ENCODE measurements at regions not wholly inside any gene's neighbourhood (a gene's known extent, or its start where the extent isn't known, plus 50 kb on each side); places are given as distances from the start of the nearest gene placed in this dataset.
"Not testable (repeated sequence)": the region's sequence is repeated elsewhere in the genome, so short reads cannot be mapped to it uniquely, and the experiment has no call there.

GRCh38 chr4:123233136-123233768 is 163.3 kb upstream of the SPRY1 start:
- no peak overlapping the region for H3K4me2 ChIP-seq (ENCODE audit: low read length)
- no peaks in the 10 kb centered on the region for H3K36me3 ChIP-seq (ENCODE audit: control insufficient read depth, low read length)
- H3F3A ChIP-seq (ENCODE audit: control insufficient read depth, insufficient read depth) = no peaks in the 10 kb centered on the region
- no peaks in the 10 kb centered on the region for H4K20me1 ChIP-seq (ENCODE audit: control insufficient read depth, insufficient read depth, low read depth, low read length)
- H3K9me3 ChIP-seq (ENCODE audit: control insufficient read depth, insufficient read depth, low read length) = no peaks in the 10 kb centered on the region
- TF ChIP-seq EZH2phosphoT487 (IDR thresholded peaks at IDR 0.05; ENCODE audit: borderline replicate concordance, low read length) = no peak
- peaks cover 11% of the 10 kb centered on the region for H3K4me1 ChIP-seq (ENCODE audit: control insufficient read depth, low read length)
- no peak overlapping the region for H3K4me3 ChIP-seq (ENCODE audit: low read length)
- no peaks in the 10 kb centered on the region for H3K79me2 ChIP-seq (ENCODE audit: control insufficient read depth, low read length)
- no peak overlapping the region for H3K27ac ChIP-seq (ENCODE audit: low read depth, low read length)
- H3K9me2 ChIP-seq (replicated peaks; ENCODE audit: control insufficient read depth, low read length) = no peaks in the 10 kb centered on the region
- H3K27me3 ChIP-seq (ENCODE audit: control insufficient read depth, low read length) = no peaks in the 10 kb centered on the region

DNA sequence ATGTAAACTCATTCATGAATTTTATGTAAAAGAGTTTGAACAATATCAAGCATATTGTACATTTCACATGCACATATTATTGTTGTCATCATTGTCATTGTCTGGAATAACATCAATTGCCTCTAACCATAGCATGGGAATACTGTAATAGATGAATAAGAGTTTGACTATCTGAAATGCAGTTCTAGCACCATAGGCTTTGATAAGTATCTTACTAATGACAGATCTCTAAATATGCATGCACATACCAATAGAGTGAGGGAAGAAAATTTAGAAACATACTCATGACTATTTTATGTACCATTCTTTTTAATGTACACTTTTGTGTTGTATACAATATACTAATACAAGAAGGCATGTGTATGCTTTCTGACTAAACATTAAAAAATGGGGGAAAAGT is 161.6 kb upstream of the SPRY1 start:
- no peaks in the 10 kb centered on the region for H3K79me2 ChIP-seq (ENCODE audit: control insufficient read depth, low read length)
- H3K27ac ChIP-seq (ENCODE audit: low read depth, low read length) = no peak overlapping the region
- H3K4me2 ChIP-seq (ENCODE audit: low read length) = no peak overlapping the region
- no peaks in the 10 kb centered on the region for H3K36me3 ChIP-seq (ENCODE audit: control insufficient read depth, low read length)
- H4K20me1 ChIP-seq (ENCODE audit: control insufficient read depth, insufficient read depth, low read depth, low read length) = no peaks in the 10 kb centered on the region
- H3K27me3 ChIP-seq (ENCODE audit: control insufficient read depth, low read length) = no peaks in the 10 kb centered on the region
- H3K4me1 ChIP-seq (ENCODE audit: control insufficient read depth, low read length) = peaks cover 11% of the 10 kb centered on the region
- H3K9me3 ChIP-seq (ENCODE audit: control insufficient read depth, insufficient read depth, low read length) = no peaks in the 10 kb centered on the region
- no peak overlapping the region for H3K4me3 ChIP-seq (ENCODE audit: low read length)
- H3F3A ChIP-seq (ENCODE audit: control insufficient read depth, insufficient read depth) = no peaks in the 10 kb centered on the region
- H3K9me2 ChIP-seq (replicated peaks; ENCODE audit: control insufficient read depth, low read length) = no peaks in the 10 kb centered on the region
- TF ChIP-seq EZH2phosphoT487 (IDR thresholded peaks at IDR 0.05; ENCODE audit: borderline replicate concordance, low read length) (no peak), CTCF (IDR thresholded peaks at IDR 0.05; ENCODE audit: low read depth, low read length, poor library complexity, severe bottlenecking) (no peak)

- TF ChIP-seq EZH2phosphoT487 (IDR thresholded peaks at IDR 0.05; ENCODE audit: borderline replicate concordance, low read length) (no peak), CTCF (IDR thresholded peaks at IDR 0.05; ENCODE audit: low read depth, low read length, poor library complexity, severe bottlenecking) (no peak)
- Histone ChIP-seq H3K4me3 (ENCODE audit: low read length) (no peak overlapping the region), H3K9me2 (replicated peaks; ENCODE audit: control insufficient read depth, low read length) (no peaks in the 10 kb centered on the region), H3K9me3 (ENCODE audit: control insufficient read depth, insufficient read depth, low read length) (no peaks in the 10 kb centered on the region), H3F3A (ENCODE audit: control insufficient read depth, insufficient read depth) (no peaks in the 10 kb centered on the region), H3K36me3 (ENCODE audit: control insufficient read depth, low read length) (no peaks in the 10 kb centered on the region), H3K4me1 (ENCODE audit: control insufficient read depth, low read length) (peaks cover 11% of the 10 kb centered on the region), H3K27ac (ENCODE audit: low read depth, low read length) (no peak overlapping the region), H3K79me2 (ENCODE audit: control insufficient read depth, low read length) (no peaks in the 10 kb centered on the region), H3K4me2 (ENCODE audit: low read length) (no peak overlapping the region), H3K27me3 (ENCODE audit: control insufficient read depth, low read length) (no peaks in the 10 kb centered on the region), H4K20me1 (ENCODE audit: control insufficient read depth, insufficient read depth, low read depth, low read length) (no peaks in the 10 kb centered on the region)
Observed at GRCh38 chr4:123235431-123235830, 161.2 kb upstream of the SPRY1 start.

- Histone ChIP-seq H3K79me2 (ENCODE audit: control insufficient read depth, low read length) (no peaks in the 10 kb centered on the region), H3F3A (ENCODE audit: control insufficient read depth, insufficient read depth) (no peaks in the 10 kb centered on the region), H3K4me2 (ENCODE audit: low read length) (no peak overlapping the region), H3K4me3 (ENCODE audit: low read length) (no peak overlapping the region), H3K9me3 (ENCODE audit: control insufficient read depth, insufficient read depth, low read length) (no peaks in the 10 kb centered on the region), H3K36me3 (ENCODE audit: control insufficient read depth, low read length) (no peaks in the 10 kb centered on the region), H3K4me1 (ENCODE audit: control insufficient read depth, low read length) (peaks cover 3% of the 10 kb centered on the region), H3K27ac (ENCODE audit: low read depth, low read length) (no peak overlapping the region), H4K20me1 (ENCODE audit: control insufficient read depth, insufficient read depth, low read depth, low read length) (no peaks in the 10 kb centered on the region), H3K27me3 (ENCODE audit: control insufficient read depth, low read length) (no peaks in the 10 kb centered on the region), H3K9me2 (replicated peaks; ENCODE audit: control insufficient read depth, low read length) (no peaks in the 10 kb centered on the region)
- TF ChIP-seq EZH2phosphoT487 (IDR thresholded peaks at IDR 0.05; ENCODE audit: borderline replicate concordance, low read length) = no peak
- no peak for TF ChIP-seq CTCF (IDR thresholded peaks at IDR 0.05; ENCODE audit: low read depth, low read length, poor library complexity, severe bottlenecking)
Observed at GRCh38 chr4:123236606-123237005, 160.0 kb upstream of the SPRY1 start.

DNA sequence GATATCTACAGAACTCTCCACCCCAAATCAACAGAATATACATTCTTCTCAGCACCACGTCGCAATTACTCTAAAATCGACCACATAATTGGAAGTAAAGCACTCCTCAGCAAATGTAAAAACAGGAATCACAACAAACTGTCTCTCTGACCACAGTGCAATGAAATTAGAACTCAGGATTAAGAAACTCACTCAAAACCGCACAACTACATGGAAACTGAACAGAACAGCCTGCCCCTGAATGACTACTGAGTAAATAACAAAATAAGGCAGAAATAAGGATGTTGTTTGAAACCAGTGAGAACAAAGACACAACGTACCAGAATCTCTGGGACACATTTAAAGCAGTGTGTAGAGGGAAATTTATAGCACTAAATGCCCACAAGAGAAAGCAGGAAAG is 156.3 kb upstream of the SPRY1 start:
- not testable (repeated sequence) for H4K20me1 ChIP-seq (ENCODE audit: control insufficient read depth, insufficient read depth, low read depth, low read length); H3K4me3 ChIP-seq (ENCODE audit: low read length); H3K9me3 ChIP-seq (ENCODE audit: control insufficient read depth, insufficient read depth, low read length); H3K79me2 ChIP-seq (ENCODE audit: control insufficient read depth, low read length); H3F3A ChIP-seq (ENCODE audit: control insufficient read depth, insufficient read depth); H3K36me3 ChIP-seq (ENCODE audit: control insufficient read depth, low read length); H3K27ac ChIP-seq (ENCODE audit: low read depth, low read length); H3K27me3 ChIP-seq (ENCODE audit: control insufficient read depth, low read length); H3K9me2 ChIP-seq (replicated peaks; ENCODE audit: control insufficient read depth, low read length); H3K4me2 ChIP-seq (ENCODE audit: low read length)
- H3K4me1 ChIP-seq (ENCODE audit: control insufficient read depth, low read length) = peaks cover 15% of the 10 kb centered on the region

DNA sequence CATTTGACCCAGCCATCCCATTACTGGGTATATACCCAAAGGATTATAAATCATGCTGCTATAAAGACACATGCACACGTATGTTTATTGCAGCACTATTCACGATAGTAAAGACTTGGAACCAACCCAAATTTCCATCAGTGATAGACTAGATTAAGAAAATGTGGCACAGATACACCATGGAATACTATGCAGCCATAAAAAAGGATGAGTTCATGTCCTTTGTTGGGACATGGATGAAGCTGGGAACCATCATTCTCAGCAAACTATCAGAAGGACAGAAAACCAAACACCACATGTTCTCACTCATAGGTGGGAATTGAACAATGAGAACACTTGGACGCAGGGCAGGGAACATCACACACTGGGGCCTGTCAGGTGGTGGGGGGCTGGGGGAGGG is 153.4 kb upstream of the SPRY1 start:
- not testable (repeated sequence) for H3K36me3 ChIP-seq (ENCODE audit: control insufficient read depth, low read length); H3K79me2 ChIP-seq (ENCODE audit: control insufficient read depth, low read length); H3K27me3 ChIP-seq (ENCODE audit: control insufficient read depth, low read length); H3K4me2 ChIP-seq (ENCODE audit: low read length); H3K27ac ChIP-seq (ENCODE audit: low read depth, low read length); H3K9me2 ChIP-seq (replicated peaks; ENCODE audit: control insufficient read depth, low read length); H3K4me3 ChIP-seq (ENCODE audit: low read length); H3K9me3 ChIP-seq (ENCODE audit: control insufficient read depth, insufficient read depth, low read length); H4K20me1 ChIP-seq (ENCODE audit: control insufficient read depth, insufficient read depth, low read depth, low read length); H3F3A ChIP-seq (ENCODE audit: control insufficient read depth, insufficient read depth)
- H3K4me1 ChIP-seq (ENCODE audit: control insufficient read depth, low read length) = peaks cover 31% of the 10 kb centered on the region
